Astrocyte (in vitro differentiated cells and primary cell): ENCODE measurements at regions not wholly inside any gene's neighbourhood (a gene's known extent, or its start where the extent isn't known, plus 50 kb on each side); places are given as distances from the start of the nearest gene placed in this dataset.

Source experiments
- DNase-seq: peaks from one replicate; pipeline ENCODE4 v3.0.0-alpha.2; 2010; ENCODE audit warnings: low read depth
- FAIRE-seq: peaks from 2 replicates; lab custom pipeline; 2011; peaks lifted over from hg19 to GRCh38; lab: Jason Lieb, UNC
- H2AFZ ChIP-seq: 2 replicates; pipeline ENCODE4 v1.6.0; 2012; ENCODE audit warnings: low read depth, low read length, inconsistent platforms
- H3K27ac ChIP-seq: 2 replicates; pipeline ENCODE4 v1.5.1; 2011; ENCODE audit warnings: low read depth, low read length, inconsistent platforms
- H3K27me3 ChIP-seq: 2 replicates; pipeline ENCODE4 v1.6.0; 2011; ENCODE audit warnings: low read length, inconsistent platforms; ENCODE audit not compliant: insufficient read depth
- H3K36me3 ChIP-seq: 2 replicates; pipeline ENCODE4 v1.5.1; 2011; ENCODE audit warnings: low read length, inconsistent platforms; ENCODE audit not compliant: insufficient read depth
- H3K4me1 ChIP-seq: 2 replicates; pipeline ENCODE4 v1.5.1; 2011; ENCODE audit warnings: low read length, inconsistent platforms; ENCODE audit not compliant: insufficient read depth
- H3K4me2 ChIP-seq: 2 replicates; pipeline ENCODE4 v1.6.0; 2012; ENCODE audit warnings: low read length, inconsistent platforms
- H3K4me3 ChIP-seq: 2 replicates; pipeline ENCODE4 v1.5.1; 2011; ENCODE audit warnings: low read depth, mild to moderate bottlenecking, low read length, inconsistent platforms; ENCODE audit not compliant: insufficient read depth
- H3K79me2 ChIP-seq: 2 replicates; pipeline ENCODE4 v1.6.0; 2012; ENCODE audit warnings: mild to moderate bottlenecking, low read length, inconsistent platforms; ENCODE audit not compliant: insufficient read depth
- H3K9ac ChIP-seq: 2 replicates; pipeline ENCODE4 v1.6.0; 2012; ENCODE audit warnings: mild to moderate bottlenecking, low read length, inconsistent platforms
- H3K9me3 ChIP-seq: 2 replicates; pipeline ENCODE4 v1.5.1; 2012; ENCODE audit warnings: low read depth, mild to moderate bottlenecking, low read length, inconsistent platforms; ENCODE audit not compliant: insufficient read depth
- H4K20me1 ChIP-seq: 2 replicates; pipeline ENCODE4 v1.6.0; 2012; ENCODE audit warnings: low read length, inconsistent platforms; ENCODE audit not compliant: insufficient read depth
- H3K27ac Mint-ChIP-seq: one replicate; pipeline ENCODE4 v1.8.0; 2021; ENCODE audit warnings: mild to moderate bottlenecking, mixed read lengths; ENCODE audit not compliant: unreplicated experiment
- H3K27me3 Mint-ChIP-seq: one replicate; pipeline ENCODE4 v1.8.0; 2021; ENCODE audit warnings: low read depth, mixed read lengths; ENCODE audit not compliant: unreplicated experiment
- H3K36me3 Mint-ChIP-seq: one replicate; pipeline ENCODE4 v1.8.0; 2021; ENCODE audit warnings: low read depth, mixed read lengths; ENCODE audit not compliant: unreplicated experiment
- H3K4me1 Mint-ChIP-seq: one replicate; pipeline ENCODE4 v1.8.0; 2021; ENCODE audit warnings: low read depth, mixed read lengths; ENCODE audit not compliant: unreplicated experiment
- H3K4me3 Mint-ChIP-seq: one replicate; pipeline ENCODE4 v1.8.0; 2021; ENCODE audit warnings: mild to moderate bottlenecking, moderate library complexity, mixed read lengths; ENCODE audit not compliant: unreplicated experiment
- H3K9me3 Mint-ChIP-seq: one replicate; pipeline ENCODE4 v1.8.0; 2021; ENCODE audit warnings: mild to moderate bottlenecking, mixed read lengths; ENCODE audit not compliant: unreplicated experiment
- CTCF ChIP-seq: IDR thresholded peaks from 2 replicates; pipeline ENCODE4 v1.5.1; 2011; ENCODE audit warnings: low read depth, mild to moderate bottlenecking, inconsistent platforms, low read length, moderate library complexity; ENCODE audit not compliant: insufficient read depth
- EZH2 ChIP-seq: IDR thresholded peaks from 2 replicates; pipeline ENCODE4 v1.6.1; 2012; ENCODE audit warnings: mild to moderate bottlenecking, low read length, inconsistent platforms; ENCODE audit not compliant: insufficient read depth

GRCh38 chr6:84583784-84584183 is 180.6 kb downstream of the TBX18 start:
- Histone ChIP-seq H3K27me3 (no peaks in the 10 kb centered on the region), H3K4me3 (no peak overlapping the region), H3K27ac (no peak overlapping the region), H3K79me2 (no peaks in the 10 kb centered on the region), H4K20me1 (no peaks in the 10 kb centered on the region), H3K4me2 (peak overlapping the region; percentile 28), H3K36me3 (no peaks in the 10 kb centered on the region), H3K9me3 (no peaks in the 10 kb centered on the region), H3K9ac (no peak overlapping the region), H3K4me1 (no peaks in the 10 kb centered on the region), H2AFZ (peak overlapping the region; percentile 9)
- DNase-seq: peak; percentile 23
- Mint-ChIP-seq H3K9me3 (peaks cover 5% of the 10 kb centered on the region), H3K4me1 (peaks cover 23% of the 10 kb centered on the region), H3K4me3 (peak overlapping the region; percentile 60), H3K27ac (peak overlapping the region; percentile 6), H3K36me3 (no peaks in the 10 kb centered on the region), H3K27me3 (no peaks in the 10 kb centered on the region)
- TF ChIP-seq CTCF (no peak), EZH2 (no peak)
- FAIRE-seq: no peak

GRCh38 chr6:84582997-84583396 is 181.4 kb downstream of the TBX18 start:
- H3K4me1 Mint-ChIP-seq: peaks cover 23% of the 10 kb centered on the region
- H3K27ac ChIP-seq: no peak overlapping the region
- no peaks in the 10 kb centered on the region for H3K9me3 ChIP-seq
- H3K36me3 Mint-ChIP-seq: no peaks in the 10 kb centered on the region
- H3K4me3 ChIP-seq: no peak overlapping the region
- H2AFZ ChIP-seq: no peak overlapping the region
- no peaks in the 10 kb centered on the region for H3K4me1 ChIP-seq
- peak overlapping the region; percentile 63 for H3K4me3 Mint-ChIP-seq
- H4K20me1 ChIP-seq: no peaks in the 10 kb centered on the region
- H3K27me3 ChIP-seq: no peaks in the 10 kb centered on the region
- no peaks in the 10 kb centered on the region for H3K79me2 ChIP-seq
- no peak overlapping the region for H3K9ac ChIP-seq
- H3K4me2 ChIP-seq: no peak overlapping the region
- H3K9me3 Mint-ChIP-seq: peaks cover 5% of the 10 kb centered on the region
- no peaks in the 10 kb centered on the region for H3K27me3 Mint-ChIP-seq
- FAIRE-seq (no peak), DNase-seq (no peak)
- no peak for TF ChIP-seq CTCF
- peak overlapping the region; percentile 93 for H3K27ac Mint-ChIP-seq
- H3K36me3 ChIP-seq: no peaks in the 10 kb centered on the region

- no peaks in the 10 kb centered on the region for H3K27me3 Mint-ChIP-seq
- Histone ChIP-seq H4K20me1 (no peaks in the 10 kb centered on the region), H3K79me2 (no peaks in the 10 kb centered on the region), H3K4me2 (peak overlapping the region; percentile 16), H3K9me3 (no peaks in the 10 kb centered on the region), H3K9ac (no peak overlapping the region), H3K4me3 (no peak overlapping the region), H3K36me3 (no peaks in the 10 kb centered on the region), H3K4me1 (no peaks in the 10 kb centered on the region), H3K27me3 (no peaks in the 10 kb centered on the region), H2AFZ (no peak overlapping the region), H3K27ac (no peak overlapping the region)
- TF ChIP-seq CTCF (no peak), EZH2 (no peak)
- peaks cover 23% of the 10 kb centered on the region for H3K4me1 Mint-ChIP-seq
- peaks cover 5% of the 10 kb centered on the region for H3K9me3 Mint-ChIP-seq
- H3K36me3 Mint-ChIP-seq: no peaks in the 10 kb centered on the region
- H3K27ac Mint-ChIP-seq: peak overlapping the region; percentile 93
- FAIRE-seq (peak; percentile 73), DNase-seq (peak; percentile 82)
- peak overlapping the region; percentile 21 for H3K4me3 Mint-ChIP-seq
Measured at GRCh38 chr6:84581494-84582259, 182.7 kb downstream of the TBX18 start.
